GM18505 (cell line): ENCODE measurements at regions not wholly inside any gene's neighbourhood (a gene's known extent, or its start where the extent isn't known, plus 50 kb on each side); places are given as distances from the start of the nearest gene placed in this dataset.

ENCODE experiments used
- ATAC-seq: cut with Tn5 transposase; IDR thresholded peaks from one replicate; pipeline ENCODE4 v1.9.1; 2021; ENCODE audit not compliant: unreplicated experiment
- POLR2A ChIP-seq: IDR thresholded peaks from 4 replicates; pipeline ENCODE4 v1.6.1; 2011; ENCODE audit warnings: borderline replicate concordance; ENCODE audit not compliant: insufficient read depth, insufficient read length; ENCODE audit errors: extremely low read depth

GRCh38 chr10:2488446-2489005, 578.8 kb upstream of the PFKP start:
- no peak for TF ChIP-seq POLR2A
- ATAC-seq = no peak

GRCh38 chr10:2487921-2488320, 579.4 kb upstream of the PFKP start:
- no peak for ATAC-seq

GRCh38 chr10:2478656-2479055, 588.7 kb upstream of the PFKP start:
- ATAC-seq = no peak
- TF ChIP-seq POLR2A = no peak

More at GRCh38 chr10:2487921-2488320, 579.4 kb upstream of the PFKP start:
- TF ChIP-seq POLR2A = no peak

DNA sequence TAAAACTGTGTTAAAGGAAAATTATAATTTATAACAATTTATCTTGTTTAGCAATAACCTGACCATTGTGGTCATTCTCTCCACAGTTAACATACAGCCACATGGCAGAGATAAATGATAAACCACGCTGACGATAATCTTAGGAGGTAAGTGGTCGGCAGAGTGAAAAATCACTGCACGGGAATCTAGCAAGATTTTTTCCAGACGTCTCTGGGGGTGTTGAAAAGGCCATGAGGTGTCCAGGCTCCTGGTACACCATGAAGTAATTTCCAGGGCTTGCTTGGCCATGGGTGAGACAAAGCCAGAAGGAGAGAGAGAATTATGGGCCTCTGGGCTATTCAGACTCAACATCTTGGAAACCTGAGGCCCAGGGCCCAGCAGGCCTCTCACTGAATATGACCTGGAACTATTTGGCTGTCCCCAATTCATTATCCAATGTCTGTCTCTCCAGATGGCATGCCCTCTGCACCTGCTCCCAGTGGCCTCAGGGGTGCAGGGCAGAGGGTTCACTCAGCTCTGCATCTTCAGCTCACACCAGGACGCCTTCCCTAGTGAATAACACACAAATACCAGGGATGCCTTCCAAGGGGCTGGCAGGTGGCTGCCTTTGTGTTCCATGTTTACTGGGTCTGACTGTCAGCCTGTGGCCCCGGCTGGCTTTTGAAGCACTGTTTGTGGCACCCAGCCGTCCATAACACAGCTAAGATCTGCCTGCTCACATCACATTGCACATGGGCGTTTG, 590.4 kb upstream of the PFKP start:
- no peak for ATAC-seq

GRCh38 chr10:2476218-2476811, 591.0 kb upstream of the PFKP start:
- no peak for ATAC-seq

More for the DNA sequence above, 590.4 kb upstream of the PFKP start:
- TF ChIP-seq POLR2A = no peak

GRCh38 chr10:2475711-2476217, 591.6 kb upstream of the PFKP start:
- TF ChIP-seq POLR2A = no peak
- no peak for ATAC-seq

More at GRCh38 chr10:2476218-2476811, 591.0 kb upstream of the PFKP start:
- TF ChIP-seq POLR2A = no peak

- no peak for ATAC-seq
- no peak for TF ChIP-seq POLR2A
Observed at GRCh38 chr10:2471811-2472210, 595.5 kb upstream of the PFKP start.

DNA sequence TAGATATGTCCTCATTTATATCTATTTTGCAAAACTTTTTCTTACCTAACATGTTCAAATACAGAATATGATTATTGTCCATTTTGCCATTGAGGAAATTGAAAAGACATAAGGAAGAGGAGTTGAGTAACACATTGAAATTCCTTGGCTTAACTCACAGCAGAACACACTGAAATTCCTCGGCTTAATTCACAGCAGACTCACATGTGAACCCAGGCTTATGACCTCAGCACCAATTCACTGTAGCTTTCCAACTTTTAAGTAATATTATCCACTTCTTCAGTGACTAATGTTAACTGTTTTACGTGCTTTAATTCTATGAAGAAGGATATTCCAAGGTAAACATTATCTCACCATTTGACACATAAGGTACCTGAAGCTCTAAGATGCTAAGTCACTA, 597.5 kb upstream of the PFKP start:
- no peak for ATAC-seq
- TF ChIP-seq POLR2A = no peak

DNA sequence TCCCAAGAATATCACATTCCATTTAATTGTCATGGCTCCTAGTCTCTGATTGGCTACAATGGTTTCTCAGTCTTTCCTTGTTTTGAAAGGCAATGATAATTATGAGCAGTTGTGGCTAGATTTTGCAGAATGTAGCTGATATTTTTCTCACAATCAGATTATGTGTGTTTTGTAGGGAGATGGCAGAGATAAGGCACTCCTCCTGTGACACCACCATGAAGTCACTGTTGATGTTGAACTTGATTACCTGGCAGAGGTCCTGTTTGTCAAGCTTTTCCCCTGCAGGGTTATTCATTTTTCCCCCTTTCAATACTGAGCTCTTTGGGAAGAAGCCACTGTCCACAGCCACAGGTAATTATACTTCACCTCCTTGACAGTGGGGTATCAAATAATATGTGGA, 602.9 kb upstream of the PFKP start:
- ATAC-seq = no peak
- no peak for TF ChIP-seq POLR2A

GRCh38 chr10:2463316-2463715, 604.0 kb upstream of the PFKP start:
- no peak for ATAC-seq
- TF ChIP-seq POLR2A = no peak

- no peak for ATAC-seq
- no peak for TF ChIP-seq POLR2A
Observed at GRCh38 chr10:2462581-2462980, 604.8 kb upstream of the PFKP start.

GRCh38 chr10:2460812-2461211, 606.5 kb upstream of the PFKP start:
- no peak for ATAC-seq

GRCh38 chr10:2459713-2460112, 607.6 kb upstream of the PFKP start:
- TF ChIP-seq POLR2A = no peak
- no peak for ATAC-seq

More at GRCh38 chr10:2460812-2461211, 606.5 kb upstream of the PFKP start:
- no peak for TF ChIP-seq POLR2A

DNA sequence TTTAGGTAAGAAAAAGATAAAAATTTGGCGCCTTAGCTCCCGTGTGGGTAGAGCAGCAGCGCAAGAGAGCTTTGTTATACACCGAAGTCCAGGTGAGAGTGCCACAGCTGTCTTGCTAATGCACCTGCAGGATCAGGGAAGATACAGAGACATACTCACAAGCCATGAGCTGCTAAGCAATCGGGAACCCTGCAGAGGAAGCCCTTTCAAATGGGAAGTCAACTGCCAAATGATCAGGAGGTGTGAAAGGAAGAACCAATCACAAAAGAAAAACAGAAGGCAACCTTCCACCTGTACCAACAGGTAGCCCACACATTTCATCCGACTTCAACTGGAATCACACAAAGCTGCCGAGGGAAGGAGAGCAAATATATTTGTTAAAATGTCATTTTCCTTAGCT, 610.5 kb upstream of the PFKP start:
- no peak for ATAC-seq
- no peak for TF ChIP-seq POLR2A
